ENCODE measurements at regions not wholly inside any gene's neighbourhood (a gene's known extent, or its start where the extent isn't known, plus 50 kb on each side); places are given as distances from the start of the nearest gene placed in this dataset.
A peak's percentile ranks its signal among the peaks of the same experiment; 100 is the strongest.

DNA sequence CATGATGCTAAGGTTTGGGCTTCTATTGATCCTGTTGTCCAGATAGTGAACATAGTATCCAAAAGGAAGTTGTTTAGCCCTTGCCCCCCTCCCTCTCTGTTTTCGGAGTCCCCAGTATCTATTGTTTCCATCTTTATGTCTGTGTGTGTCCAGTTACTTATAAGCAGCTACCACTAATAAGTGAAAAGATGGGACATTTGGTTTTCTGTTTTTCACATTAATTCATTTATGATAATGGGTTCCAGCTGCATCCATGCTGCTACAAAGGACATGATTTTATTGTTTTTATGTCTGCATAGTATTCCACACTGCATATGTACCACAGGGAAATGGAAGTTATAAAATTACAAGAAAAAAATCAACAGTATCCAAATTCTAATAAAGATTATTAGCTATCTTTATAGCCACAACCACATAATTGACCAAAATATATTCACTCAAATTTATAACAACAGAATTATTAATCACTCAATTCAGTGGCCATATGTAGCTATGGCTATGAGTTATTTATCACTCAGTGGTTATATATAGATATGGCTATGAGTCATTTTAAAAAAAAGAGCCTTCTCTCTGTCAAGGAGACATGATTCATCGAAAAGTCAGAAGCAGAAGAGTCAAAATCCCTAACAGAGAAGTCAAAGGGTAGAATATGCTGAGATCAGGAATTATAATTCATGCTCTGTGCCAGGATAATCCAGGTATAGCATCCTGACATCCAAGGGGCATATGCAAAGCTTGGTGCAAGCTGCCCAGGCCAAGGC, 367.5 kb downstream of the DEPDC1B start:
- peak; percentile 73 for DNase-seq

DNA sequence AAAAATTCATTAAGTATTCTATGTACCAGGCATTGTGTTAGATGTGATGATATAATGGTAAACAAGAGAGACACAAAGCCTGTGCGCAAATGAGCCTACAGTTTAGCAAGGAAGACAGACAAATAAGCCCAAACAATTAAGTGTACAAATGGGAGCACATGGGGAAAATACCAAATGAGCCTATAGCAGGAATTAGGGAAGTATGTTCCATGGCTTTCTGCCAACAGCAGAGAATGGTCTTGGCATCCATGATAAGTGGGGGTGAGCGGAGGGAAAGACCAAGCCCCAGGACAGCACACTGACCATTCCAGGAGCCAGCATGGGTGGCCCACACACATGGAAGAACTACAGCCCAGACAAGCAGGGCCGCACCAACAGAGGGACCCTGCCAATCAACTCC, 369.7 kb downstream of the DEPDC1B start:
- DNase-seq = no peak

GRCh38 chr5:60325870-60326269, 374.1 kb downstream of the DEPDC1B start:
- no peak for DNase-seq

DNA sequence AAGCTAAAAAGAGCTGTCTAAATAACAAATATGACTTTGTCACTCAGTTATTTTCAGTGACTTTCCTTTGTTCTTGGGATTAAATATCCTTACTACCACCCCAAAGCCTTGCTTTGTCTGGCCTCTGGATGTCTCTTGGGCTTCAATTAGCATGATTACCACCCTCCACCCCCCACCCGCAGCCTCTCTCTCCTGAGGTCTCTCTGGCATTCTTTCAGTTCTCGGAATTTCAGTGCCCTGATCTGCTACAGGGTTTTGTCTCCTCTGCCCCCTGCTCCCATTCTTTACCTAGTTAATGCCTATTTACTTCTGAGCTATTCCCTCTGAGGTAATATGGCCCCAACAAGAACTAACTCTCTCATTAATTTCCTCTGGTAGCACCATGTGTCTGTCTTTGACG, 376.4 kb downstream of the DEPDC1B start:
- DNase-seq = no peak

- peak; percentile 77 for DNase-seq
These were observed 387.9 kb downstream of the DEPDC1B start for GRCh38 chr5:60312098-60312497.

DNA sequence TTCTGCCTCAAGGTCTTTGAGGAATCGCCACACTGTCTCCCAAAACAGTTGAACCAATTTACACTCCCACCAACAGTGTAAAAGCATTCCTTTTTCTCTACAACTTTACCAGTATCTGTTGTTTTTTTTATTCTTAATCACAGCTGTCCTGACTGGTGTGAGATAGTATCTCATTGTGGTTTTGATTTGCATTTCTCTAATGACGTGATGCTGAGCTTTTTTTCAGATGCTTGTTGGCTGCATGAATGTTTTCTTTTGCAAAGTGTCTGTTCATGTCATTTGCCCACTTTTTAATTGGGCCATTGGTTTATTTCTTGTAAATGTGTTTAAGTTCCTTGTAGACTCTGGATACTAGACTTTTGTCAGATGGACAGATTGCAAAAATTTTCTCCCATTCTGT, 400.0 kb downstream of the DEPDC1B start:
- DNase-seq = no peak

GRCh38 chr5:60297658-60298057, 402.3 kb downstream of the DEPDC1B start:
- DNase-seq = no peak

DNA sequence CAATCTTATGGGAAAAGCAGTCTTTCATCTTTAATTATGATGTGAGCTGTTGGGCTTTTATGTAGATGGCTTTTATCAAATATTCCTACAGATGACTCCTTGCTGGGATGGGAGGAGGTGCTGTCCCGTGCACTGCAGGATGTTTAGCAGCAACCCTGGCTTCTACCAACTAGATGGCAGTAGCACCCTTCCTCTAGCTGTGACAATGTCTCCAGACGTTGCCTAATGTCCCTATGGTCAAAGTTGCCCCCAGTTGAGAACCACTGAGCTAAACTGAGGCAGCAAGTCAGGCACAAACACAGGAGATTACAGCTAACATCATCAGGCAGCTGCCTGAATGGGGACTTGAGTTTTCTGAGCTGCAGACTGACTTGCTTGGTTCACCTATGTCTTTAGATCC, 401.9 kb upstream of the PDE4D start:
- peak; percentile 36 for DNase-seq

GRCh38 chr5:60293518-60293917, 400.0 kb upstream of the PDE4D start:
- DNase-seq = no peak

DNA sequence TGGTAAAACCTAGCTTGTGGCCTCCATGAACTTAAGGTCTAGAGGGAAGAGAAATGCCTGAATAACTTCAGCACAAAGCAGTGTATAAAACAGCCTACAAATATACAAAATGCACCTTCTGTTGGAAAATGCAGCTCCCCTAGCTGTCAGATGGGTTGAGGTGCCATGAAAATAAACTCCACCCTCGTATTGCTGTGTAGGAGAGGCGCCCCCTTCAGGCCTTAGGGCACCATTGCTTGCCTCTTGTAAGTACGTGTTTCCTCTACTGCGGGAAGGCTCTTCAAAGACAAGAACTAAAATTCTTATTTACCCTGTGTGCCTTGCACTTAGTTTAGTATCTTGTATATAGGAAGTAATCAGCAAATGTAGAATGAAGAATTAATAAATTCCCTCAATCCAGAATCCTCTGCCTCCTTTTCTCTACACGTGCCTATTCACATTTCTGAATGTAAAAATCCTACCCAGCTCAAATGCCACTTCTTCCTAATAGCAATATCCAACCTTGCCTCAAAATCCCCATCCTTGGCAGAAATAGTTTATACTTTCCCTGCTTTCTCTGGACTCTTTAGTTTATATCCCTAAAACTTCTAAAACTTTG, 393.7 kb upstream of the PDE4D start:
- DNase-seq = peak; percentile 88

DNA sequence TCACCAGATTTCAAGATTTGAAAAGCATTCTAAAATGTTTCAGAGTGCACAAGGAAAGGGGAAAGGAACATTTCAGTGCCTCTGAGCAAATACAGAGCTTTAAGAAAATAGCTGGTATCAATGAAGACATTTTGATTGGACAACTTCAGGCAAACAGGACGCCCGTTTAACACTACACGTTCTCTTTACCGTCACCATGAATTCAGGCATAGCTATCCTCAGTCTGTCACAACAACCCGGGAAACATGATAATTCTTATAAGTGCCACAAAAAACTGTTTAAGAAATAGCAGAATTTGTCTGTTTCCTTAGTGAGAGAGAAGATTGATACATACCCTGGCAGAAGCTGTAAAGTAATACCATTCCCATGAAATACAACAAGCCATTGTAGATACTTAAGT, 392.4 kb upstream of the PDE4D start:
- DNase-seq = no peak

DNA sequence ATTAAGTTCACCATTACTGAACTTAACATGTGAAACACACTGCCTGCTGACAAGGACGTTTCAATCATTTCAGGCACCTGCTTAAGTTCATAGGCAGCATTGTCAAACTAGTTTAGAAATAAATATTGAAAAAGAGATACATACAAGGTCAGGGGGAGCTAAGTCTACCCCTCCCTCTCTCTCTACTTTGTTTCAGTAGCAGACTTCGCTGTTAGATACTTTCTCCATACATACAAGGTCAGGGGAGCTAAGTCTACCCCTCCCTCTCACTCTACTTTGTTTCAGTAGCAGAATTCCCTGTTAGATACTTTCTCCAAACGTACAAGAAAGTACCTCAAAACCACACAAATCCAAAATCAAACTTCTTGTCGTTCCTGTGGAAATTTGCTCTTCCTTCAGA, 387.4 kb upstream of the PDE4D start:
- no peak for DNase-seq

DNA sequence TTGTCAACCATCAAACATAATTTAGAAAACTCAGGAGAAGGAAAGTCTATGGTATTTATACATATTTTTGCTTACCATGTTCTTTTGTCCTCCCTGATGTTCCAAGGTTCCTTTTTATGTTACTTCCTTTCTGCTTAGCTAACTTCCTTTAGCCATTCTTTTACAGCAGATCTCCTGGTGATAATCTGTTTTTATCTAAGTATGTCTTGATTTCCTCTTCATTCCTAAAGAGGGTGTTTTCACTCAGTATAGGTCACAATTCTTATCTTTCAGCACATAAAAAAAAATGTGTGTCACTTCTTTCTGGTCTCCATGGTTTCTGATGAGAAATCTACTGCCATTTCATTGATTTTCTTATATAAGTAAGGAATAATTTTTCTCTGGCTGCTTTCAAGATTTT, 384.4 kb upstream of the PDE4D start:
- no peak for DNase-seq

GRCh38 chr5:60274747-60275146, 381.2 kb upstream of the PDE4D start:
- DNase-seq = no peak

DNA sequence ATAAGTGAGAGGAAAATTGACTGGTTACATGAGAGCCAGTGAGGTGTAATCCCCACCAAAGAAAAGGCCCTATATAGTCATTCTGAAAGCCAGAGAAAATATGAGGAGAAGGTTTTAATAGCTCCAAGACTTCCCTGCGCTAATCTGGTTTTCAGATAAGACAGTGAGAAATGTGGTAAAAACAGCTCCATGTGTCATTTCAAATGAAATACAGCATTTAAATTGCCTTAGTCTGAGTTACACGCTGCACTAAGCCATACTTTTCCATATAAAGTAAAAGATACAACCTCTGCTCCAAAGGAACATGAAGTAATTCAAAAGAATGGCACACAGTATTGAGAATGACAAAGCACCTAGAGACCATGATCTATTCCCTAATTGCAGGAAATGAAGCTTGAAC, 378.0 kb upstream of the PDE4D start:
- DNase-seq = no peak

DNA sequence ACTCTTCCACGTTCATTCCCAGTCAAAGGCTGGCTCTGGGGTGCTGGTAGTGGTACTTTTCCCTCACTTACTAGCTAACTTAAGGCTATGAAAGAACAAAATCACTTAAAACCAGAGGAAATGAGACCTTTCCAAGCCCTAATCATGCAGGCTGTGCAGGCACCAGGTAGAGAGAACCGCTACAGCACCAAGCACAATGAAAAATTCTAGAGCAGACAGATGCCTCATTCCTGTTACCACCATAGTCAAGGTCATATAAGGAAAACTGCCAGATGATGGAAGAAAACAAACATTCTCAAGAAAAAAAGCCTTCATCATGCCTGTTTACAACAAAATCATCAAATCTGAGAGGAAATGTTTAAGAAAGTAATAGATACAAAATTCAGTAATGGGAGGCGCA, 374.4 kb upstream of the PDE4D start:
- DNase-seq = no peak

- DNase-seq = peak; percentile 39
These were observed 369.8 kb upstream of the PDE4D start for GRCh38 chr5:60263346-60263745.

GRCh38 chr5:60262576-60263295, 369.2 kb upstream of the PDE4D start:
- DNase-seq = no peak

- DNase-seq = peak; percentile 43
These were observed 368.2 kb upstream of the PDE4D start for GRCh38 chr5:60261732-60262131.

GRCh38 chr5:60260658-60261057, 367.1 kb upstream of the PDE4D start:
- no peak for DNase-seq

DNA sequence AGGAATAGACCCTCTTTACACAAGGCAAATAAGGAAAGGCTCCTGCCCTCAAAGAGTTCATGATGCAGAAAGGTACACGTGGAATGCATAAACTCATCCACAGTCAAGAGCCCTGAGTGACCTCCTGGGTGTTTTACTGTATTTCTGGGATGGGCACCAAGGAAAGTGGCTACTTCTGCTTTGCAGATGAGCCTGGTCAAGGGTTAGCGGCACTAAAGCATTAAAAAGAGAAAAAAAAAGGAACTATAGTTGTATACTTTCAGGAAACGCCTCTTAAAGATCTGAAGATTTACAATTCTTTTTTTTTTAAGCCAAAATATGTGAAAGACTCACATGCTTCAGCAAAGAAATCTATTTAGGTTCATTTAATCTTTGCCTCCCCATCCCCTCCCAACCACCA, 366.2 kb upstream of the PDE4D start:
- DNase-seq = peak; percentile 90

DNA sequence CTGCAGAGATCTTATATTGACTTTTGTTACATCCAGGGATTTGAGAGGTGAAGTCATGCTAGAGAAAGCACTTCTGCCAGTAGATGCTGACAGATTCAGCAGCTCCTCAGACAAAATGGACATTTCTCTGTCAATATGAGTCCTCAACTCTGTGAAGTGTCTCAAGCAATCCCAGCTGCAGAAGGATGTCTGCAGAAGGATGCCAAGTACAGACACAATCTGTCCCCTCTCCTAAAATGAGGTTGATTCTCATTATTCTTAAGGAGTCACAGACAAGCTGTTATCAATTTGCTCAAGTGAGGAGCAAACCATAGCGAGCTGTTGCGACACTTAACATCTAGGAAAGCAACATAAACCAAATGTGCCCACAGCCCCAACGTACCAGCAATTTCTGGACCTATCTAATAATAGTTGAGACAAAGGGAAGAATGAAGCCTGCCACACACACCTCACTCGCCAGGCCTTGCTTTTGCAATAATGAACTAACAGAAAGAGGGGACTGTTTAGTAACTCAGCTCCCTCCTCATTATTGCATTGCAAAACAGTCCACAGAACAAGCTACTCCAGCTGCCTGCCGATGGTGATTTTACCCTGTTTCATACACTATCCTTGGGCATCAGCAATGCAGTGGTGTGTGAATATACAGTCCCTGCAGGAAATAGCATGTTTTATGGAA, 364.2 kb upstream of the PDE4D start:
- peak; percentile 96 for DNase-seq

GRCh38 chr5:60256546-60256945, 363.0 kb upstream of the PDE4D start:
- DNase-seq = peak; percentile 46

DNA sequence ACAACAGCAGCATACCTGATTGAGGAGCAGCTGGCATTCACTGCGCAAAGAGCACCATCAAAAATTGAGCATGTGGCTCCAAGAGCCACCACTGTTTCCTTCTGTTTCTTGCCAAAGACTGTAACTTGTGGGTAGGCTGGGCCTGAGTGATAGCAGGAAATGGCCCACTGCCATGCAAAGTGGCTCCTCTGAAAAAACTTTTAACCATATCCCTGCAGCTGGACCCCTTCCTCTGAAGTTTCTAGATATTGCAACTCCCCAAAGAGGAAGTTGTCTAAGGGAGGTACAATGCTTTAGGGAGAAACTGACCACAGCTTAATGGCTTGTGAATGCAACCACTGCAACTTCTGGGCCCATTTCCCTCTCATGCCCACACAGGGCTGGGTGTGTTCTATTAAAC, 355.4 kb upstream of the PDE4D start:
- peak; percentile 100 for DNase-seq

Data from MV-4-11 (cell line).